HCT116 (cell line): ENCODE measurements at regions not wholly inside any gene's neighbourhood (a gene's known extent, or its start where the extent isn't known, plus 50 kb on each side); places are given as distances from the start of the nearest gene placed in this dataset.

Source experiments
- ATAC-seq: fragments of 200-7000 bp; cut with Tn5 transposase; 2 replicates; pipeline ENCODE4 v1.9.1; 2020; ENCODE audit warnings: mild to moderate bottlenecking, moderate library complexity
- BruUV-seq: library from RNA; stranded (reverse); fragments of 400-500 nt; replicated peaks from 2 replicates; lab custom pipeline; 2021; lab: Mats Ljungman, UMichigan
- CTCF ChIA-PET: fragments of 300-600 bp; sonication (Branson Sonifier 250); formaldehyde crosslinking; loops from one replicate; lab custom pipeline; 2021; ENCODE audit warnings: antibody characterized with exemption; lab: Charles Lee
- POLR2A ChIA-PET: fragments of 300-600, 350-600 bp; sonication (Branson Sonifier 250); formaldehyde crosslinking; loops from one replicate; lab custom pipeline; 2021; ENCODE audit warnings: antibody characterized with exemption; lab: Charles Lee
- RAD21 ChIA-PET, 2 experiments: fragments of 300-600 bp; sonication (Branson Sonifier 250); formaldehyde crosslinking; loops; one replicate each; lab custom pipeline; 2023; ENCODE audit warnings: low total read pairs in 2 of 2; ENCODE audit not compliant: uncharacterized antibody in 2 of 2, unreplicated experiment in 2 of 2, low non-redundant PET in 1 of 2; lab: Charles Lee
- DNase-seq: peaks from one replicate; pipeline ENCODE4 v3.0.0-alpha.2; 2010; ENCODE audit warnings: low read depth, low spot score
- H2AFZ ChIP-seq: fragments of 200-600 bp; shearing (Covaris generic), sonication (generic); 2 replicates; pipeline ENCODE4 v1.6.1; 2017; ENCODE audit warnings: low read depth, mixed run types, mixed read lengths, antibody characterized with exemption, low read length; ENCODE audit not compliant: poor library complexity, severe bottlenecking
- H3K27ac ChIP-seq: 2 replicates; pipeline ENCODE4 v1.5.1; 2012; ENCODE audit warnings: low read depth, low read length
- H3K27me3 ChIP-seq: fragments of 200-600 bp; sonication (generic); 2 replicates; pipeline ENCODE4 v1.6.1; 2016; ENCODE audit warnings: mixed run types, low read length, mixed read lengths; ENCODE audit not compliant: insufficient read depth
- H3K36me3 ChIP-seq, 2 experiments: fragments of 200-500 bp in 1 of 2; fragments of 200-600 bp in 1 of 2; sonication (Bioruptor generic) in 1 of 2; sonication (generic) in 1 of 2; 2 replicates each; pipeline versions ENCODE4 v1.5.1 to v1.6.1; 2014 to 2016; ENCODE audit warnings: low read length in 2 of 2, inconsistent platforms in 1 of 2, mixed read lengths in 1 of 2, mixed run types in 1 of 2; ENCODE audit not compliant: insufficient read depth in 2 of 2, control insufficient read depth in 1 of 2
- H3K4me1 ChIP-seq, 2 experiments: fragments of 200-600 bp in 1 of 2; sonication (generic) in 1 of 2; 2 replicates each; pipeline versions ENCODE4 v1.5.1 to v1.6.1; 2012 to 2017; ENCODE audit warnings: low read length in 2 of 2, inconsistent platforms in 1 of 2, mild to moderate bottlenecking in 1 of 2, mixed read lengths in 1 of 2, mixed run types in 1 of 2, moderate library complexity in 1 of 2; ENCODE audit not compliant: insufficient read depth in 2 of 2, control insufficient read depth in 1 of 2
- H3K4me2 ChIP-seq: fragments of 200-600 bp; sonication (generic); 2 replicates; pipeline ENCODE4 v1.6.1; 2017; ENCODE audit warnings: mixed run types, low read length, mixed read lengths
- H3K4me3 ChIP-seq, 2 experiments: fragments of 200-600 bp in 1 of 2; sonication (generic) in 1 of 2; replicated peaks in 1 of 2; 2 replicates each; pipeline ENCODE4 v1.5.1; 2011 to 2016; ENCODE audit warnings: low read length in 2 of 2, control low read depth in 1 of 2, low read depth in 1 of 2, mild to moderate bottlenecking in 1 of 2, mixed read lengths in 1 of 2, mixed run types in 1 of 2
- H3K79me2 ChIP-seq: fragments of 200-600 bp; sonication (generic); 2 replicates; pipeline ENCODE4 v1.6.1; 2017; ENCODE audit warnings: mild to moderate bottlenecking, mixed run types, low read length, moderate library complexity, mixed read lengths; ENCODE audit not compliant: insufficient read depth
- H3K9ac ChIP-seq: fragments of 200-600 bp; sonication (generic); 2 replicates; pipeline ENCODE4 v1.6.1; 2016; ENCODE audit warnings: low read length, mixed read lengths
- H3K9me2 ChIP-seq: fragments of 200-600 bp; sonication (generic), shearing (Covaris generic); 2 replicates; pipeline ENCODE4 v1.6.1; 2017; ENCODE audit warnings: mixed run types, mild to moderate bottlenecking, moderate library complexity; ENCODE audit not compliant: insufficient read depth
- H3K9me3 ChIP-seq, 2 experiments: fragments of 200-500 bp in 1 of 2; fragments of 200-600 bp in 1 of 2; sonication (Bioruptor generic) in 1 of 2; sonication (generic) in 1 of 2; 2 replicates each; pipeline ENCODE4 v1.6.1; 2014 to 2017; ENCODE audit warnings: low read length in 2 of 2, mixed read lengths in 2 of 2, inconsistent platforms in 1 of 2, low read depth in 1 of 2, mild to moderate bottlenecking in 1 of 2, mixed run types in 1 of 2, moderate library complexity in 1 of 2; ENCODE audit not compliant: control insufficient read depth in 1 of 2, insufficient read depth in 1 of 2
- H4K20me1 ChIP-seq: fragments of 200-600 bp; sonication (generic), shearing (Covaris generic); 2 replicates; pipeline ENCODE4 v1.6.1; 2017; ENCODE audit warnings: mixed run types, mild to moderate bottlenecking, moderate library complexity; ENCODE audit not compliant: insufficient read depth
- CBX3 ChIP-seq: IDR thresholded peaks from 2 replicates; pipeline ENCODE4 v1.6.1; 2012; ENCODE audit warnings: low read depth
- EZH2 ChIP-seq: fragments of 200-600 bp; sonication (generic); IDR thresholded peaks from 2 replicates; pipeline ENCODE4 v1.6.1; 2017; ENCODE audit warnings: antibody characterized with exemption, mixed run types
- EZH2phosphoT487 ChIP-seq: fragments of 200-600 bp; IDR thresholded peaks from 2 replicates; pipeline ENCODE4 v1.6.1; 2018; ENCODE audit warnings: antibody characterized with exemption, borderline replicate concordance
- FOSL1 ChIP-seq: IDR thresholded peaks from 2 replicates; pipeline ENCODE4 v1.6.1; 2012; ENCODE audit warnings: low read depth
- JUND ChIP-seq: IDR thresholded peaks from 2 replicates; pipeline ENCODE4 v1.6.1; 2012
- POLR2A ChIP-seq: IDR thresholded peaks from 2 replicates; pipeline ENCODE4 v1.7.0; 2011; ENCODE audit warnings: borderline replicate concordance; ENCODE audit not compliant: insufficient read depth, insufficient read length; ENCODE audit errors: extremely low read depth
- POLR2AphosphoS5 ChIP-seq: IDR thresholded peaks from 2 replicates; pipeline ENCODE4 v1.6.1; 2011; ENCODE audit warnings: mild to moderate bottlenecking, low read depth, low read length, moderate library complexity
- SIN3A ChIP-seq: IDR thresholded peaks from 2 replicates; pipeline ENCODE4 v1.6.1; 2012; ENCODE audit warnings: low read depth
- SP1 ChIP-seq: IDR thresholded peaks from 2 replicates; pipeline ENCODE4 v1.6.1; 2012; ENCODE audit warnings: low read depth
- SRF ChIP-seq: IDR thresholded peaks from 2 replicates; pipeline ENCODE4 v1.6.1; 2012; ENCODE audit warnings: low read depth
- ZFX ChIP-seq: fragments of 450-650 bp; IDR thresholded peaks from 2 replicates; pipeline ENCODE4 v1.6.1; 2017
- ZNF274 ChIP-seq: fragments of 200-500 bp; sonication (Bioruptor generic); IDR thresholded peaks from 2 replicates; pipeline ENCODE4 v1.6.1; 2014; ENCODE audit warnings: mild to moderate bottlenecking, low read depth, low read length, inconsistent platforms
- intact Hi-C: fragments of 100-400 bp; cut with micrococcal nuclease; formaldehyde crosslinking; loops from 2 replicates; pipeline ENCODE4 v1.10.0; 2022
- TF ChIP-seq, protein P1 (sequence below): IDR thresholded peaks from 2 replicates; pipeline ENCODE4 v1.6.1; 2012

DNA sequence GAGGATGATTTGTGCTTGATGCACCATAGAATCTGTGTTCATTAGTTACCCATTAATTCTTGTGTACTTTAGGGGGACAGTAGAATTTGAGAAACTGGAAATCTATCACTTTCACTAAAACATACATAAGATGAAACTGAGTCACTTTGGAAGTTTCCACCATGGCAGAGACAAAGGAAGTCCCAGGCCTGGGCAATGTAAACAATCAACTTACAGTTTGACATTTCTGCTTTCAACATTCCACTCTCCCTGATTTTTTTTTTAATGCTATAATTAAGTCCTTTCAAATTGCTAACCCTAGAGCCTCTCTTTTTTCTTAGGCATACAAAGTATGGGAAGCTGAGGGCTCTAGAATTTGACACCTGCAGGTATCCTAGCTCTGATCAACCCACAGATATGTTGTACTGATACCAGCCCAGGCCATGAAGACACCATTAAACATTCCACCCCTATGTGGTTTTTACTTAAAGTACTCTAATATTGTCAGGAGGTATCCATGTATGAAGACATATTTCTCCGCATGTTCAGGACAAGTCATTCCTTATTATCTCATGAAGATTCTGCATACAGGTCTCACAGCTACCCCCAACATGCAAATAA, 88.5 kb upstream of the GLS start:
- no TSS peak for BruUV-seq
- intact Hi-C loops: no loop called here
- no peak for TF ChIP-seq SRF
- TF ChIP-seq ZNF274: no peak
- TF ChIP-seq SP1: no peak; the same call in 1 of the 2 replicates
- TF ChIP-seq, protein P1, sequence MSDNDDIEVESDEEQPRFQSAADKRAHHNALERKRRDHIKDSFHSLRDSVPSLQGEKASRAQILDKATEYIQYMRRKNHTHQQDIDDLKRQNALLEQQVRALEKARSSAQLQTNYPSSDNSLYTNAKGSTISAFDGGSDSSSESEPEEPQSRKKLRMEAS: no peak
- TF ChIP-seq EZH2phosphoT487: no peak
- TF ChIP-seq POLR2A: no peak
- no peak for TF ChIP-seq CBX3
- TF ChIP-seq EZH2: no peak
- TF ChIP-seq ZFX: no peak
- TF ChIP-seq POLR2AphosphoS5: no peak
- no peak for TF ChIP-seq FOSL1
- TF ChIP-seq SIN3A: no peak
- no peak for TF ChIP-seq JUND
- POLR2A ChIA-PET: no interaction called here
- no peaks in the 10 kb centered on the region for H3K36me3 ChIP-seq
- CTCF ChIA-PET: no interaction called here
- H3K4me2 ChIP-seq: peak overlapping the region; percentile 24; the same call in 1 of the 2 replicates
- H4K20me1 ChIP-seq: no peaks in the 10 kb centered on the region
- no peak overlapping the region for H3K4me3 ChIP-seq
- peak overlapping the region; percentile 1 for H2AFZ ChIP-seq
- H3K27me3 ChIP-seq: no peaks in the 10 kb centered on the region
- H3K4me1 ChIP-seq: peaks cover 5 to 8% of the 10 kb centered on the region in 2 experiments
- no peaks in the 10 kb centered on the region for H3K9me3 ChIP-seq
- H3K27ac ChIP-seq: no peak overlapping the region
- H3K79me2 ChIP-seq: no peaks in the 10 kb centered on the region
- no peaks in the 10 kb centered on the region for H3K9me2 ChIP-seq
- RAD21 ChIA-PET: no interaction called here
- DNase-seq (no peak), ATAC-seq (no peak)
- no peak overlapping the region for H3K9ac ChIP-seq
